ENCODE measurements at regions not wholly inside any gene's neighbourhood (a gene's known extent, or its start where the extent isn't known, plus 50 kb on each side); places are given as distances from the start of the nearest gene placed in this dataset.

DNA sequence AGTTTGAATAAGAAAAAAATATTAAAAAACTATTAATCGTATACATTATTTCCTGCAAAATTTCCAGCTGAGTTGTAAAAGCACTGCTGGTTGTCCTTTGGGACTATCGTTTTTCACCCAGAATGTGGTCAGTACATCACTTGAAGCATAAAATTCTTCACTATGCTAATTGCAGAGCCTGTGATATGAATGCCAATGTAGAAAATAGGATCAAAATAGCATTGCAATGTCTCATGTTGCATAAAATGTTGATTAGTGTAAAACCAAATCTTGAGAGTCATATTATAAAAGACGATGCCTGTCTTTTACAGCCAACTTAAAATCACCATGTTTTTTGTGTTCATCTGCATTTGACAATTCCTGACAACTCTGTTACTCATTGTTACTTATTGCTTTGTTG is 207.7 kb downstream of the MMUT start:
- H3K4me1 Mint-ChIP-seq = no peaks in the 10 kb centered on the region
- H3K27me3 Mint-ChIP-seq (ENCODE audit: low read depth in 2 of 2) = no peaks in the 10 kb centered on the region
- H3K27ac Mint-ChIP-seq = no peak overlapping the region
- Histone ChIP-seq H3K27me3 (ENCODE audit: control insufficient read depth, insufficient read depth, low read length) (no peaks in the 10 kb centered on the region), H3K4me1 (ENCODE audit: control insufficient read depth, insufficient read depth, low read length) (no peaks in the 10 kb centered on the region), H3K9me3 (ENCODE audit: control insufficient read depth, insufficient read depth, low read length) (no peaks in the 10 kb centered on the region), H3K4me3 (ENCODE audit: low read length) (no peak overlapping the region), H3K36me3 (ENCODE audit: control insufficient read depth, insufficient read depth, low read length) (no peaks in the 10 kb centered on the region), H3K27ac (ENCODE audit: low read length) (no peak overlapping the region)
- H3K36me3 Mint-ChIP-seq = no peaks in the 10 kb centered on the region
- WGBS (ENCODE audit: insufficient coverage) = 94% methylated on average over 3 of the region's 3 CpGs
- ATAC-seq (no peak), DNase-seq (no peak)
- TF ChIP-seq, protein P1, sequence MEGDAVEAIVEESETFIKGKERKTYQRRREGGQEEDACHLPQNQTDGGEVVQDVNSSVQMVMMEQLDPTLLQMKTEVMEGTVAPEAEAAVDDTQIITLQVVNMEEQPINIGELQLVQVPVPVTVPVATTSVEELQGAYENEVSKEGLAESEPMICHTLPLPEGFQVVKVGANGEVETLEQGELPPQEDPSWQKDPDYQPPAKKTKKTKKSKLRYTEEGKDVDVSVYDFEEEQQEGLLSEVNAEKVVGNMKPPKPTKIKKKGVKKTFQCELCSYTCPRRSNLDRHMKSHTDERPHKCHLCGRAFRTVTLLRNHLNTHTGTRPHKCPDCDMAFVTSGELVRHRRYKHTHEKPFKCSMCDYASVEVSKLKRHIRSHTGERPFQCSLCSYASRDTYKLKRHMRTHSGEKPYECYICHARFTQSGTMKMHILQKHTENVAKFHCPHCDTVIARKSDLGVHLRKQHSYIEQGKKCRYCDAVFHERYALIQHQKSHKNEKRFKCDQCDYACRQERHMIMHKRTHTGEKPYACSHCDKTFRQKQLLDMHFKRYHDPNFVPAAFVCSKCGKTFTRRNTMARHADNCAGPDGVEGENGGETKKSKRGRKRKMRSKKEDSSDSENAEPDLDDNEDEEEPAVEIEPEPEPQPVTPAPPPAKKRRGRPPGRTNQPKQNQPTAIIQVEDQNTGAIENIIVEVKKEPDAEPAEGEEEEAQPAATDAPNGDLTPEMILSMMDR (IDR thresholded peaks at IDR 0.05) = no peak
- H3K4me3 Mint-ChIP-seq = no peak overlapping the region
- peaks cover 10 to 15% of the 10 kb centered on the region in 2 donors for H3K9me3 Mint-ChIP-seq
- intact Hi-C loops (cut with micrococcal nuclease) = no loop called here

DNA sequence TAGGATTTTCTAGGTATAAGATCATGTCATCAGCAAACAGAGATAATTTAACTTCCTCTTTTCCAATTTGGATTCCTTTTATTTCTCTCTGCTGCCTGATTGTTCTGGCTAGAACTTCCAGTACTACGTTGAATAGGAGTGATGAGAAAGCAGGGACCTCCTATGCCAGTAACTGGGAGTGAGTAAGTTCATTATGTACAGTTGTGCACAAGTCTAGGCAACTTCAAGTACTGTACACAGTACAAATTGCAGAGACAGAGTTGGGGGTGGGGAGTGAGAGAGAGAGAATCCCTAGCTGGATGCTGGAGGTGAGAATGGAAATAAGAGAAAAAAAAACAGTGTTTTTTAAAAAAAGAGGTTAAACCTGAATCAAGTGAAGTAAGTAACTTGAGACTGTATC is 210.2 kb downstream of the MMUT start:
- Mint-ChIP-seq H3K9me3 (peaks cover 0 to 11% of the 10 kb centered on the region in 2 donors), H3K27ac (no peak overlapping the region), H3K4me1 (no peaks in the 10 kb centered on the region), H3K36me3 (peaks cover 4% of the 10 kb centered on the region), H3K27me3 (ENCODE audit: low read depth in 2 of 2) (no peaks in the 10 kb centered on the region), H3K4me3 (no peak overlapping the region)
- Histone ChIP-seq H3K4me1 (ENCODE audit: control insufficient read depth, insufficient read depth, low read length) (no peaks in the 10 kb centered on the region), H3K27me3 (ENCODE audit: control insufficient read depth, insufficient read depth, low read length) (no peaks in the 10 kb centered on the region), H3K36me3 (ENCODE audit: control insufficient read depth, insufficient read depth, low read length) (no peaks in the 10 kb centered on the region), H3K9me3 (ENCODE audit: control insufficient read depth, insufficient read depth, low read length) (no peaks in the 10 kb centered on the region), H3K4me3 (ENCODE audit: low read length) (no peak overlapping the region), H3K27ac (ENCODE audit: low read length) (no peak overlapping the region)
- DNase-seq (no peak), ATAC-seq (no peak)
- intact Hi-C loops (cut with micrococcal nuclease) = no loop called here
- WGBS (ENCODE audit: insufficient coverage) = 70% methylated on average over 1 of the region's 1 CpG
- TF ChIP-seq, protein P1 (IDR thresholded peaks at IDR 0.05) = no peak

DNA sequence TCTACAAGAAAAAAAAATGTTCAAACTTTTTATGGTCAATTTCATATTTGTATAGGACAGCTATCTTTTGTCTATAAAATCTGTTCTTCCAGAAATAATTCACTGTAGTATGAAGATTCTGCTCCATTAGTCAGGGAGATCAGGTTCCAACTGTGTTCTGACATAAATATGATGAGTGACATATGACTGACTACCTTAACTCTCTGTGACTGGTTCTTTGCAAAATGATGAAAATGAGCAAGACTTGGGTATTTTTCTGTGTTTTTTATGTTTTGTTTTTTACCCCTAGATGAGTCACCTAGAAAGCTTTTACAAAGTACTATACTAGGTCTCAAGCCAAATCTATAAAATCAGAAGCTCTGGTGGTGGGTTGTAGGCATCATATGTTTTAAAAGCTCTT is 229.6 kb downstream of the MMUT start:
- Histone ChIP-seq H3K4me1 (ENCODE audit: control insufficient read depth, insufficient read depth, low read length) (no peaks in the 10 kb centered on the region), H3K4me3 (ENCODE audit: low read length) (no peak overlapping the region), H3K27ac (ENCODE audit: low read length) (no peak overlapping the region), H3K9me3 (ENCODE audit: control insufficient read depth, insufficient read depth, low read length) (peaks cover 18% of the 10 kb centered on the region), H3K36me3 (ENCODE audit: control insufficient read depth, insufficient read depth, low read length) (no peaks in the 10 kb centered on the region), H3K27me3 (ENCODE audit: control insufficient read depth, insufficient read depth, low read length) (no peaks in the 10 kb centered on the region)
- intact Hi-C loops (cut with micrococcal nuclease) = no loop called here
- H3K27ac Mint-ChIP-seq = no peak overlapping the region
- no peak overlapping the region for H3K4me3 Mint-ChIP-seq
- ATAC-seq = no peak
- TF ChIP-seq, protein P1 (IDR thresholded peaks at IDR 0.05) = no peak
- peaks cover 7% of the 10 kb centered on the region for H3K36me3 Mint-ChIP-seq
- peaks cover 17 to 21% of the 10 kb centered on the region in 2 donors for H3K9me3 Mint-ChIP-seq
- no peaks in the 10 kb centered on the region for H3K4me1 Mint-ChIP-seq
- DNase-seq = no peak
- no peaks in the 10 kb centered on the region for H3K27me3 Mint-ChIP-seq (ENCODE audit: low read depth in 2 of 2)

DNA sequence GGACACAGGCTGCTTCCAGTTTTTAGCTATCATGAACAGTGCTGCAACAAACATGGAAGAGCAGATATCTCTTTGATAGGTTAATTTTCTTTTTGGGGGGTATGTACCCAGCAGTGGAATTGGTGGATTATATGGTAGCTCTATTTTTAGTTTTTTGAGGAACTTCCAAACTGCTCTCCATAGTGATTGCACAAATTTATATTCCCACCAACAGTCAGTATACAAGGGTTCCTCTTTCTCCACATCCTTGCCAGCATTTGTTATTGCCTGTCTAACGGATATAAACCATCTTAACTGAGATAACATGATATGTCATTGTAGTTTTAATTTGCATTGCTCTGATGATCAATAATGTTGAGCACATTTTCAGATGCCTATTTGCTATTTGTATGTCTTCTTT is 237.6 kb downstream of the MMUT start:
- no CpG with 5 or more reads among the region's 1 CpG for WGBS (ENCODE audit: insufficient coverage)
- no peak overlapping the region for H3K4me3 ChIP-seq (ENCODE audit: low read length)
- no peak for DNase-seq
- Mint-ChIP-seq H3K36me3 (no peaks in the 10 kb centered on the region), H3K4me1 (no peaks in the 10 kb centered on the region), H3K27ac (no peak overlapping the region), H3K4me3 (no peak overlapping the region), H3K9me3 (peaks cover 10% of the 10 kb centered on the region in 2 donors), H3K27me3 (ENCODE audit: low read depth in 2 of 2) (no peaks in the 10 kb centered on the region)
- no peaks in the 10 kb centered on the region for H3K4me1 ChIP-seq (ENCODE audit: control insufficient read depth, insufficient read depth, low read length)
- H3K9me3 ChIP-seq (ENCODE audit: control insufficient read depth, insufficient read depth, low read length) = no peaks in the 10 kb centered on the region
- intact Hi-C loops (cut with micrococcal nuclease) = no loop called here
- no peak overlapping the region for H3K27ac ChIP-seq (ENCODE audit: low read length)
- no peaks in the 10 kb centered on the region for H3K36me3 ChIP-seq (ENCODE audit: control insufficient read depth, insufficient read depth, low read length)
- no peaks in the 10 kb centered on the region for H3K27me3 ChIP-seq (ENCODE audit: control insufficient read depth, insufficient read depth, low read length)
- ATAC-seq = no peak
- TF ChIP-seq, protein P1 (IDR thresholded peaks at IDR 0.05) = no peak

All from natural killer cell (primary cell).